ENCODE measurements at regions not wholly inside any gene's neighbourhood (a gene's known extent, or its start where the extent isn't known, plus 50 kb on each side); places are given as distances from the start of the nearest gene placed in this dataset.

DNA sequence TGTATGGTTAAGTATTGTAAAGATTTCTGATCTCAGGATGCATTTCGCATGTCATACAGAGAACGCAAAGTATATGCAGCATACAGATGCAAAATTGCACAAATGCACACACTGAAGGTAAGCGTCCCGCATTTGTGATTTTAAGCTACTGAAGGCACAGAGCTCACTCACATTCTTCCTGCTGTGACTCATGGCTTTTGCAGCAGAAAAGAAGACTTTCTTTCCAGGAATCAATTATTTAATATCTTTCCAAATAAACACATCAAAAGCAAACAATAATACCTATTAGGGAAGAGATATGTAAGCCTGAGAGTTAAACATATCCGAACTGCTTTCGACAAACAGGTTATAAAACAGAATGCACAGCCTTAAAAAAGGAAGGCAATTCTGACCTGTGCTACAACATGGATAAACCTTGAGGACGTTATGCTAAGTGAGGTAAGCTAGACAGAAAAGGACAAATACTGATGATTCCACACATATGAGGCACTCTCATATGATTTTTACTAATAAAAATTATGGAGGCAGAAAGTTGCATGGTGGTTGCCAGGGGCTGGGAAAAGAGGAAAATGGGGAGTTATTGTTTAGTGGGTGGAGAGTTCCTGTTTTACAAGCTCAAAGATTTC lies 109.0 kb downstream of the TFAP2A start:
- no peak for DNase-seq (ENCODE audit: low spot score)

DNA sequence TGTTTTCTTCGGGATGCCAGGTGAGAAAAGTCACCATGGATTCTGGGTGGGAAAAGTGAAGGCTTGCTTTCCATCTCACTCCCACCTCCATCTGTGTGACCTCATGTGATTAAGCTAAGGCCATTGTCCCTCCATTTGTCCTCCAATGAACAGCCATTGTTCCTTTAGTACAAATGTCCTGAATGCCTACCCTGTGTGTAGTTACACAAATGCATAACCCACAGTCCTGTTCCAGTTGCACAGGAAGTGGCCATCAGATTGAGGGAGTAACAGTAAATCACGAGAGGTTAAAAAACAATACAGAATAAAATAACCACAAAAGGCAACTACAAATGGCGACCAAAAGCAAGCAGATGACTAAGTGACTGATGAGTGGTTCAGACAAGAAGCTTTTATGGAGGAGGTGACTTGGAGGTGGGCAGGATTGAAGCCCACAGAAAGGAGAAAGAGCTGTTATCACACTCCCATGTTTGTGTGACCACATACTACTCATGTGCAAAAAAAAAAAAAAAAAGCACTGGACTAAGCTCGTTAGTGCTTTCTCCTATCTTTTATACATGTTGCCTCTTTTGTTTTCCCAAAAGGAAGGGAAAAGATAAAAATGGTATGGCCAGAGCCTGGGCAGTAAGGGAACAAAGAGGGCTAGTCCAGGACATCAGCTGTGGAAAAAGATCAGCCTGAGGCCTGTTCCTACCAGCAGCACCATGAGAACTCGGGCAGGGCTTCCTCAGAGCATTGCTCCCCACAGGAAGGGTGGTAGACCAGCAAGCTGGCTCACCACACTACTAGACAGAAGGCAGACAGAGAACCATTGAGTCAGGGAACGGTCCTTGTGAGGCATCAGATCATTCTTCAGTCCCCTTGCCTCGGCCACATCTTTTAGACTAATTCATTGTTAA lies 111.0 kb downstream of the TFAP2A start:
- peak; percentile 16 for DNase-seq (ENCODE audit: low spot score)

DNA sequence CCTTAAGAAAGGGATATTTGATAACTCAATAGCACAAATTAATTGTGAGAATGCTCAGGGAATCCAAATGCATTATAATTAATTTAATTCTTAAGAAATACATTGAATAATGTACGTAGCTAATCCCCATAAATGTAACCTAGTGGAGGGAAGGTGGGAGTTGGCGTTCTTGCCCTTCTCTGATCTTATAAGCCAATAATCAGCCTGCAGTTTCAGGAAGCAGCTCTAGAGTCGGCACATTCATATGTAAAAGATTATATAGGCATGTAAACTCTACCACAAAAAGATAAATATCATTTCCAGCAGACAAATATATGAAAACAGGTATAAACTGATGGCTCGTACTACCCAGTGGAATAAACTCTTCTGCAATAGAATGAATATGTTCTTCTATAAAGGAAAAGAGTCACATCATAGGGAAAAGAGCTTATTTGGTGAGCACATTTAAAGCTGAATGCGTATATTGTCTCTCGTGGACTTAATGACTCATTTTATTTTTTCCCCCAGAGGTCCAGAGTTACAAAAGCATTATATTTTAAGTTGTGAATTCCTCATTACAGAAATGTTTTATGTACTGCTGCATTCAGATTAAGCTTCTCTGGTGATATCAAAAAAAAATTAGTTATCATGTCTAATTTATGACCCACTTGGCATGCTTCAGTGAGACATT lies 112.2 kb downstream of the TFAP2A start:
- DNase-seq (ENCODE audit: low spot score) = no peak

DNA sequence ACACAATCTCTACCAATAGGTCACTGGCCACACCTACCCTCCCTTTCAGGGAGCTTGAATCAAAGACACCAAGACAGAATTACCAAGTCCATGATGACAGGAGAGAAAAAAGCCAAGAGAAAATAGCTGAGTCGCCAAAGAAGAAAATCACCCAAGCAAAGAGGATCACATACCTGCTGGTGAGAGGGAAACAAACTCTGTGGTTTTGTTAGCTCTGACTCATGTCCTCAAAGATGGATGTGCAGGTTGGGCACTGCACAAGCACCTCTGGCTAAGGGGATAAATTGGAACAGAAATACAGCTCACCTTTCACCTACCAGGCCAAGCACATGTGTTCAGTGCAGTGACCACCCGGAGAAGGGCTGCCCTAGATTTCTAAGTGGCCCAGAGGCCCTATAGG lies 114.8 kb downstream of the TFAP2A start:
- DNase-seq (ENCODE audit: low spot score) = peak; percentile 51

DNA sequence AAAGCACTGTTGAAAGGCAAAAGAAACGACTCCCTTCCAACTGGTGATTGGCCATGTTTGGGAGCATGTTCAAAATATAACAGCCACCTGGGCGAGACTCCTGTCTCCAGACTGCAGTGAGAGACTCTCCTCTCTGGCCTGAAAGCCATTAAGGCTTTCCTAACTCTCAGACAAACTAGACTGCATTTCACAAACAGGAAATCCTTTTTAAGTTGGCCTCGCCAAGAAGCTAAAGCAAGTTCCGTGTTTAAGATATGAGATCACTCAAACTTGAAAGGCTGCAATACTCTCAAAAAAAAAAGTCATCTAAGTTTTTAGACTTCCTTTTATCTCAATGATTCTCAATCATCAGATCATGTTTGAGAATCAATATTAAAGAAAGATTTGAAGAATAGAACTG lies 117.0 kb downstream of the TFAP2A start:
- DNase-seq (ENCODE audit: low spot score) = no peak

DNA sequence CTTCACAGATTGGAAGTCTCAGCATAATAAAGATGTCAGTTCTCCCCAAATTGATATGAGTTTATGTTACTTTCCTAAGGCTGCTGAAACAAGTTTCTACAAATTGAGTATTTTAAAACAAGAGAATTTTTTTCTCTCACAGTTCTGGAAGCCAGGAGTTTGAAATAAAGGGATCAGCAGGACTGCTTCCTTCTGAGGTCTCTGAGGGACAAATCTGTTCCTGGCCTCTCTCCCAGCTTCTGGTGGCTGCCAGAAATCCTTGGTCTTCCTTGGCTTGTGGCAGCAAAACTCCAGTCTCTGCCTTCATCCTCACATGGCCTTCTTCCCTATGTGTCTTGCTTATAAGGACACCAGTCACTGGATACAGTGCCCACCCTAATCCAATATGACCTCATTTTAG lies 136.1 kb downstream of the TFAP2A start:
- no peak for DNase-seq (ENCODE audit: low spot score)

DNA sequence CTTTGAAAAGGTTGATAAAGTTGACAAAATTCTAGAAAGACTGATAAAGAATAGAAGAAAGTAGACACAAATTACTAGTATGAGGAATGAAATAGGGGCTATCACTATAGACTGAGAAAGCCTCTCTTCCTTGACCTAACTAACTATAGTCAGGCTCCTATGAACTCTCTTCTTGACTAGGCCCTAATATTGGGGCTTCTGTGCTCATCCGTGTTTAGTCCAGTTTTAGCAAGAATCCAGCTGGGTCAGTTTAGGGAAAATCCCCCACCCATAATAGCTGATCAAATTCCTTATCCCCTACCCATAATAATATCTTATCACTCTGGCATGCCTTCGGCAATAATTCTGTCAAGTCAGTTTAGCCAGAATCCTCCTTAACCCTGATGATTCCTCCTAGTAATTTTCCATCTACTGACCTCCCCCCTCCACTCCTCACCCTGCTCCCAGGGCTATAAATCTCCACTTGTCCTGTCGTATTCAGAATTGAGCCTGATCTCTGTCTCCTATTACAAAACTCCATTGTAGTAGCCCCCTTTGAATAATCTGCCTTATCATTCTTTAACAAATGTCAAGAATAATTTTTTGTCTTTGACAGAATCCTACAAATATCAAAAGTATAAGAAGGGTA lies 138.1 kb downstream of the TFAP2A start:
- DNase-seq (ENCODE audit: low spot score) = no peak

DNA sequence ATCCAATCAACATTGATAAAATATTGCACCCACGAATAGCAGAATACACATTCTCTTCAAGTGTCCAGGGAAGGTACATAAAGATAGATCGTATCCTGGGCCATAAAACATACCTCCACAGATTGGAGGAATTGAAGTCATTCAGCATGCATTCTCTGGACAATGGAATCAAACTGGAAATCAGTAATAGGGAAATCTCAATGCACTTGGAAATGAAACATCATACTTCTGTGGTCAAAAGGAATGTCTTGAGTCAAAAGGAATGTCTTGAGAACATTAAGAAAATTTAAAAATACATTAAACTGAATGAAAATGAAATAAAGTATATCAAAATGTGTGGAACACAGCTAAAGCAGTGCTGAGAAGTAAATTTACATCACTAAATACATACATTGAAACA lies 138.8 kb downstream of the TFAP2A start:
- no peak for DNase-seq (ENCODE audit: low spot score)

DNA sequence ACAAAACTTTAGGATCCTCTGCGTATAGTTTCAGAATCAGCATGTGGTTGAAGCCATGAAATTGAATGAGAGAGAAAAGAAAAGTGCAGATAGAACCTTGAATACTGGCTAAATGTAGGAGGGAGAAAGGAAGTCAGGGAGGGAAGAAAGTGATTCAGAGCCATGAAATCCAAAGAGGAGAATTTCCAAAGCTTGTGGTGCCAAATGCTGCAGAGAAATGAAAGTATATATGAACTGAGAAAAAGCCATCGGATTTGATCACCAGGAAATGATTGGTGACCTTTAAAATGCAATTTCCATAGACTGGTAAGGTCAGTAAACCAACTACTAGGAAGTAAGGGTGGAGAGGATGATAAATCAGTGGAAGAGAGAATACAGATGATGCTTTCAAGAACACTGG lies 142.3 kb downstream of the TFAP2A start:
- DNase-seq (ENCODE audit: low spot score) = no peak

DNA sequence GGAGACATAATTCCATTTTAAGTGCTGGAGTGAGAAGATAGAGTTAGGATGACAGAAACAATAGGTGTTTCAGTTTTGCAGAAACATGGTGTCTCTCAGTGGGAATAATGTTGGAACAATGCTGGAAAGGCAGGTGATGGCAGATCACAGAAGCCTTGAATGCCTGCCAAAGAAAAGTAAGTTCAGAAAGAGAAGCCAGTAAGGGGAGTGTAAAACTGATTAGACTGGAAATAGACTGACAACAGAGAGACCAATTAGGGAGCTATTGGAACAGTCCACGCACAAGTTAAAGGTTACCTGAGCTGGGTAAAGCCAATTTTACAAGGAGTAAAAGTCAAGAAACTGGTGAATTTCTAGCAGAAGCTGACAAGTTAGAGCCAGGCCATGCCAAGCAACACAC lies 142.9 kb downstream of the TFAP2A start:
- no peak for DNase-seq (ENCODE audit: low spot score)

DNA sequence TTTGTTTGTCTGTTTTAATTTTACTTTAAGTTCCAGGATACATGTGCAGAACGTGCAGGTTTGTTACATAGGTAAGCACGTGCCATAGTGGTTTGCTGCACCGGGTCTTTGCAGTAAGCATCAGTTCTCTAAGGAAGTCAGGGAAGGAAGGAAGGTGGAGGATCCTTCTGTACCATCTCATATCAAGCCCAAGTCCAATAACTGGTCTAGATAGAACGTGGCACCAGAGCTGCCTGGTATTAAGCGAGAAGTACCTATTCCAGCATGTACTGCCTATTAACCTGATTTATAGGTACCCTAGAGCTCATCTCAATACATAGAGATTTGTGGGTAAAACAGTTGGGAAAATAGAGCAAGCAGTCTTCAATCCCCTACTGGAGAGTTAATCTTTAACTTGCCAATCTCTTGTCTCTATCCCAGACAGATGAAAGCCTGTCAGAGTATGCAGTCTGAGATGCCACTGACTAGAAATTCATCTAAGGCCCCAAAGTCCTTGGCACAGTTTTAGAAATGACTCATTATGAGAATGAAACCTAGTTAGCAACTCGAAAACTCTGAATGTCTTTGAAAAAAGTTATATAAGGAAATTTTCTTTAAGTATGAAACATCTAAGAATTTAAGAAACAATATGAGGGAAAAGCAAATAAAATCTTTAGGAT lies 144.9 kb downstream of the TFAP2A start:
- no peak for DNase-seq (ENCODE audit: low spot score)

DNA sequence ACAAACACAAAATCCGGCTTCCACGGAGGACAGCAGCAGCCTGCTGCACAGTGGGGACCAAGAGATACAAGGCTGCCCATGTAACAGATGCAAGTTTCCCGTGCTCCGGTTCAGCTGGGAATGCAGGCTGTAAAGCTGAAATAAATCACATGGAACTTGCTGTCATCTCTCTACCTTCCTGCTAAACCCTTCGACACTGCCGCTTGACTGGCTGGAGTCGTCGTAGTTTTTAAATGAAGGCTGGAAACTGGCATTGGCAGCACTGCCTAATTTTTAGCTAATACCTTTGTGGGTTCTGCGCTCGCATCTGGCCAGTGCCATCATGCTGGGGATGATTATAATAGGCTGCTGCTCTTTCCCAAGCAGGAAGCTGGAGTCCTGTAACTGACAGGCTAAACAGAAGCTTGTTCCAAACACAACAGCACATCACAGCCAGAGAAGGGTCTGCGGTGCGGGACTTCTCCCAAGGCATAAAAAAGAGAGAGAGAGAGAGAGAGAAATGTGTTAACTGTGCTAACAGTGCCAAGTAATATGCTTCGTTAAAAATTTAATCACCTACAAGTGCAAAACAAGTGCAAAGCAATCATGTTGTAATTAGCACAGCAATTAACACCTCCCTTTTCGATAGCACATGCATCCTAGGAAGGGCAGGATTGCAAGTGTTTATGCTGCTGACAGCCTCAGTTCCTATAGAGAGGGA lies 146.1 kb downstream of the TFAP2A start:
- DNase-seq (ENCODE audit: low spot score) = no peak

DNA sequence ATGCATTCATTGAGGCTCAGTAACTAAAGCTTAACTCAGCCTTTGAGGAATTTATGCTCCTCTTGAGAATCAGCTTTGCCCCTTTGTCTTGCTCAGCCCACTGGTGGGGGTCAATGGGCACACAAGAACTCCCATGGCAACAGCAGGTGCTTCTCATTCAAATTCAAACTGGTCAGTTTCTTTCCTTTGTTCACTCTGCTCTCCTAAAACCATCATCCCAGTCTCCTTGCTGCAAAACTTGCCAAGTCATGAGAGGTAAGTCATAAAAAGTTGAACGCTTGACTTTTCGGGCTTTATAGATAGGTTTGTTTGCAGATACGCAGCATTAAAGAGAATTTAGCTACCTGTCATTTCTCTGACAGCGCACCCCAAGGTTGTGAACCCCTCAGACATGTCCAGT lies 146.8 kb downstream of the TFAP2A start:
- no peak for DNase-seq (ENCODE audit: low spot score)

DNA sequence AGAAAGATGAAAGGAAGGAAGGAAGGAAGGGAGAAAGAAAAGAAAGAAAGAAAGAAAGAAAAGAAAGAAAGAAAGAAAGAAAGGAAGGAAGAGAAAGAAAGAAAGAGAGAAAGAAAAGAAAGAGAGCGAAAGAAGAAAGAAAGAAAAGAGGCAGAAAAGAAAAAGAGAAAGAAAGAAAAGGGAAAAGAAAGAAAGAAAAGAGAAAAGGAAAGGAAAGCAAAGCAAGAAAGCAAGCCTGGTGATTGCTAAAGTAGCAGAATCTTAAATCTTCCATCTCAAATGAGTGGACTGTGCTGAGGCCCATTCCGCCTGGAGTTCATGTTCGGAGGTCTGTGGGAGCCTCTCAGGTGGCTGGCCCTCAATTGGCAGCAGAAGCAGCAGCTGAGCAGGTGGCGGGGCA lies 148.4 kb downstream of the TFAP2A start:
- DNase-seq (ENCODE audit: low spot score) = no peak

DNA sequence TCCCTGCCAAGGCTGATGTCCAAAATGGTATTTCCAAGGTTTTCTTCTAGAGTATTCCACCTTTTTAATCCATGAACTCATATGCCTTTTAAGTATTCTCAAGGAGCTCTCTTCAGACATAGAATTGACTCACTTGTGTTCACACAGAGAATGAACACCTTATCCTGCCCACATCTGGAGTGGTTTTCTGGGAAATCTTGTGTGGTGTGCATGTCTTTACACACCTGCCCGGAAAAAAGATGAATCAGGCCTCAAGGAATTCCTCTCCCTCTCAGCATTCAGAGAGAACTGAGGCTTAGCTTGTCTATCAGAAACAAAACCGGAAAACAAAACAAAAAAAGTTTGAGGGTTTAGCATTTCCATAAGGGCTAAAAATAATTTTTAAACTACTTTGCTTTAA lies 148.8 kb downstream of the TFAP2A start:
- no peak for DNase-seq (ENCODE audit: low spot score)

DNA sequence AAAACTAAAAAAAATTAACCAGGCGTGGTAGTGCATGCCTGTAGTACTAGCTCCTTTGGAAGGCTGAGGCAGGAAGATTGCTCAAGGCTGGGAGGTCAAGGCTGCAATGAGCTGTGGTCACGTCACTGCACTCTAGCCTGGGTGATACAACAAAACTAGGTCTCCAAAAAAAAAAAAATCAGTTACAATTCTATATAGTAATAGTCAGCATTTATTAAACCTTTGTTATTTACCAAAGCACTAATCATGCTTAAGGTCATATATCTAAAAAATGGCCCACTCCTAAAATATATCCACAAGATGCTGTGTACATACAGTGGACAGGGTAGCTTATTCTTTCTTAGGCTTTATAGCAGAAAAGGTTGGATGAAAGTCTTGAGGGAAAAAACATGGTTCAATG lies 152.4 kb downstream of the TFAP2A start:
- DNase-seq (ENCODE audit: low spot score) = no peak

DNA sequence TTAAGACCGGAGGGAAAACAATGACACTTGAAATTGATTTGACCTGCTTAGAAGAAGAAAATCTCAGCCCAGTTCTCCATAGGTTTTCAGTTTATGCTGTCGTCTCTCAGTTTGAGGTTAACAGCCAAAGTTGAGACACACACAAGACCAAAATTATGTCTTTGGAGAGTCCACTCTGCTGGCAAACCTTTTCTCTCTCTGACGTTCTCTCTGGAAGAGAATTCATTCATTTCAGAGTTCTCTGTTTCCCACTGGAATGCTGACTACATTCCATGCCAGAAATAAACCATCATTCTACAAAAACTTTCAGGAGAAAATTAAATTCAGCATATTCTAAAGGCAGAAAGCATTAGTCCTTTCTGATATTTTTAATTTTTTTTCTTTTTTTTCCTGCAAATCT lies 155.2 kb downstream of the TFAP2A start:
- no peak for DNase-seq (ENCODE audit: low spot score)

DNA sequence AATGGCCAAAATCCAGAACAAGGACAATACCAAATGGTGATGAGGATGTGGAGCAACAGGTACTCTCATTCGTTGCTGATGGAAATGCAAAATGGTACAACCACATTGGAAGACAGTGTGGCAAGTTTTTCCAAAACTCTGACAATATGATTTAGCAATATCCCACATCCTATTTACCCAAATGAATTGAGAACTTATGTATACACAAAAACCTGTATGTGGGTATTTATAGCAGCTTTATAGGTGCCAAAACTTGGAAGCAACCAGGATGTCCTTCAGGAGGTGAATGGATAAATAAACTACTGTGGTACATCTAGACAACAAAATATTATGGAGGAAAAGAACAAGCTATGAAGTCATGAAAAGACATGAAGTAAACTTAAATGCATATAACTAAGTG lies 156.5 kb downstream of the TFAP2A start:
- DNase-seq (ENCODE audit: low spot score) = no peak

DNA sequence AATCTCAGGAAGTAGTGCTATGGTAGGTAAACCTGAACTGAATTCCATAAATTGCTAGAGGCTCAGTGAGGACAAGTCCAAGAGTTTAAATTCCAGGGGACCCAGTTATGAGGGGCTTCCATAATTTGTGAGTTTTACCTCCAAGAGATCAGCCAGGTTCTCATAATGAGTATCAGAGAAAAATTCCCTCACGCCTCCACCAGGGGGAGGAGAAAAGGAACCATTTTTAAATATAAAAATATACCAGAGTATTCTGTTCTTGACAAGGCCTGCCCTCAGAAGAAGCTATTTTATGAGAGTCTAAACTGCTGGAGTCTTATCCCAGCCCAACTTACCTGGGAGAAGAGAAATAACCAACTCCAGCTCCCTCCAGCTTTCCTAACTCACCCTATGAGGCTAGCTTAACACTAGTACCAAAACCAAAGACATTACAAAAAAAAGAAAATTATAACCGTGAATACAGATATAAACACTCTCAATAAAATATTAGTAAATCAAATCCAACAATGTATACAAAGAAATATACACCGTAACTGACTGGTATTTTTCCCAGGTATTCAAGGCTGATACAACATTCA lies 158.7 kb downstream of the TFAP2A start:
- no peak for DNase-seq (ENCODE audit: low spot score)

DNA sequence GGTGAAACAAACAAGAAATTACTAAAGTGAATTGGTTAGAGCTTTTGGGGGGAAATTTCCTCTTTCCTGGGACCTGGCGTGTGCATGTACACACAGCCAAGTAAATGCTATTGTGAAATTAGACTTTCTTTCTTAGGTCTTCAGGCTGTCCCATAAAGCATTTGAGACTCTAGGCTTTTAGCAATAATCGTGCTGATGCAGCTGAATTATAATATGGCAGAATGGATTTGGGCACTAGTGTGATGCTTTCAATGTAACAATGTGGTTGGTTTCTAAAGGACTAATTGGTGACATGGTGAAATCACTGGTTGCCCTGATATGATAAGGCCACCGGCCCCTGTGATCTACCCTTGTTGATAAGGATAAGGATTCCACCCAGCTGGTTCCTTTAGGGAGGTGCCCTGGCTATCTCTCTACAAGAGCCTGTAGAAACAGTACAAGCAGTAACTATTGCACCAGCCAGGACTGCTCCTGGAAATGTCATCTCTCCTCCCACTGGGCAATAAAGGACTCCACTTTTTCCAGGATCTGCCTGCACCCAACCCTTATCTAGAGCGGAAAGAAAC lies 164.1 kb downstream of the TFAP2A start:
- DNase-seq (ENCODE audit: low spot score) = no peak
